CD4-positive, alpha-beta T cell (primary cell): ENCODE measurements at regions not wholly inside any gene's neighbourhood (a gene's known extent, or its start where the extent isn't known, plus 50 kb on each side); places are given as distances from the start of the nearest gene placed in this dataset.

Source experiments
- ATAC-seq: fragments of 200-7000 bp; cut with Tn5 transposase; one replicate; pipeline ENCODE4 v1.10.0; 2022; ENCODE audit warnings: mild to moderate bottlenecking; ENCODE audit not compliant: poor library complexity
- CTCF ChIA-PET: fragments of 350-600 bp; sonication (Branson Sonifier 250); formaldehyde crosslinking; loops from one replicate; lab custom pipeline; 2021; ENCODE audit warnings: antibody characterized with exemption, inconsistent platforms; lab: Charles Lee
- POLR2A ChIA-PET: fragments of 350-600 bp; sonication (Branson Sonifier 250); formaldehyde crosslinking; loops from one replicate; lab custom pipeline; 2021; ENCODE audit warnings: antibody characterized with exemption, inconsistent platforms; lab: Charles Lee
- DNase-seq, 14 experiments: peaks; one replicate each; pipeline ENCODE4 v3.0.0-alpha.2; 2013 to 2020; ENCODE audit warnings: mixed read lengths in 2 of 14
- H3K27ac ChIP-seq, 2 donors: one replicate each; pipeline versions ENCODE4 v1.5.1 to v1.7.0; 2013; ENCODE audit warnings: low read length in 2 of 2, low read depth in 1 of 2, mild to moderate bottlenecking in 1 of 2
- H3K27me3 ChIP-seq, 2 experiments: 1 replicate in 1 of 2; 2 replicates in 1 of 2; pipeline versions ENCODE4 v1.6.1 to v1.7.0; 2013; ENCODE audit warnings: low read length in 2 of 2, control low read depth in 1 of 2, mild to moderate bottlenecking in 1 of 2, moderate library complexity in 1 of 2; ENCODE audit not compliant: insufficient read depth in 2 of 2, control insufficient read depth in 1 of 2
- H3K36me3 ChIP-seq: one replicate; pipeline ENCODE4 v1.6.1; 2013; ENCODE audit warnings: low read length, control low read depth; ENCODE audit not compliant: insufficient read depth
- H3K4me1 ChIP-seq: one replicate; pipeline ENCODE4 v1.6.1; 2013; ENCODE audit warnings: low read length, control low read depth; ENCODE audit not compliant: insufficient read depth
- H3K4me3 ChIP-seq: one replicate; pipeline ENCODE4 v1.5.1; 2013; ENCODE audit warnings: mild to moderate bottlenecking, low read length, moderate library complexity
- H3K9me3 ChIP-seq, 2 experiments: 1 replicate in 1 of 2; 2 replicates in 1 of 2; pipeline versions ENCODE4 v1.6.1 to v1.7.0; 2013; ENCODE audit warnings: low read length in 2 of 2, mild to moderate bottlenecking in 2 of 2, control low read depth in 1 of 2, moderate library complexity in 1 of 2; ENCODE audit not compliant: control insufficient read depth in 1 of 2, insufficient read depth in 1 of 2
- H3K27ac Mint-ChIP-seq: one replicate; pipeline ENCODE4 v1.8.0; 2020; ENCODE audit warnings: mixed read lengths
- H3K27me3 Mint-ChIP-seq: one replicate; pipeline ENCODE4 v1.8.0; 2021; ENCODE audit warnings: mixed read lengths
- H3K36me3 Mint-ChIP-seq: one replicate; pipeline ENCODE4 v1.8.0; 2021; ENCODE audit warnings: low read depth, mixed read lengths
- H3K4me1 Mint-ChIP-seq: one replicate; pipeline ENCODE4 v1.8.0; 2021; ENCODE audit warnings: low read depth, mixed read lengths
- H3K4me3 Mint-ChIP-seq: one replicate; pipeline ENCODE4 v1.8.0; 2020; ENCODE audit warnings: mild to moderate bottlenecking, mixed read lengths
- H3K9me3 Mint-ChIP-seq: one replicate; pipeline ENCODE4 v1.8.0; 2020; ENCODE audit warnings: mixed read lengths
- intact Hi-C, 2 experiments: fragments of 100-400 bp; cut with DNase I in 1 of 2; cut with micrococcal nuclease in 1 of 2; formaldehyde crosslinking; loops; one replicate each; pipeline versions ENCODE4 v1.15.1 to v1.9.0; 2023 to 2025; cut with DNase I, micrococcal nuclease
- TF ChIP-seq, protein P1 (sequence below): fragments of 200-600 bp; IDR thresholded peaks from one replicate; pipeline ENCODE4 v1.8.0; 2022; ENCODE audit warnings: antibody characterized with exemption, mild to moderate bottlenecking

DNA sequence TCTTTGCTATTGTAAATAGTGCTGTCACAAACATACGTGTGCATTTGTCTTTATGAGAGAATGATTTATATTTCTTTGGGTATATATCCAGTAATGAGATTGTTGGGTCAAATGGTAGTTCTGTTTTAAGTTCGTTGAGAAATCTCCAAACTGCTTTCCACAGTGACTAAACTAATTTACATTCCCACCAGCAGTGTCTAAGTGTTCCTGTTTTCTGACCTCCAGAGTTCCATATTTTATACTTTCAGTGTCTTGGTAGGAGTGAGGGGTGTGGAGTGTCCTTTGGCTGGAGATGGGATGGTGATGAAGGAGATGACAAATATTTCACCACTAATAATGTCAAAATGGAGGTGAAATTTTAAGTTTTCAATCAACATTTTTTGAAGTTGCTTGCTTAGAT, 86.4 kb downstream of the DACT1 start:
- Mint-ChIP-seq H3K4me3 (no peak overlapping the region), H3K36me3 (no peaks in the 10 kb centered on the region), H3K27ac (no peak overlapping the region), H3K9me3 (no peaks in the 10 kb centered on the region), H3K4me1 (no peaks in the 10 kb centered on the region), H3K27me3 (peaks cover 4% of the 10 kb centered on the region)
- no peaks in the 10 kb centered on the region for H3K4me1 ChIP-seq
- ChIA-PET POLR2A (no interaction called here), CTCF (no interaction called here)
- no peak overlapping the region for H3K4me3 ChIP-seq
- no peak overlapping the region for H3K27ac ChIP-seq
- ATAC-seq, result no peak
- no peaks in the 10 kb centered on the region for H3K36me3 ChIP-seq
- no peak for DNase-seq
- intact Hi-C loops, result no loop called here
- TF ChIP-seq, protein P1, sequence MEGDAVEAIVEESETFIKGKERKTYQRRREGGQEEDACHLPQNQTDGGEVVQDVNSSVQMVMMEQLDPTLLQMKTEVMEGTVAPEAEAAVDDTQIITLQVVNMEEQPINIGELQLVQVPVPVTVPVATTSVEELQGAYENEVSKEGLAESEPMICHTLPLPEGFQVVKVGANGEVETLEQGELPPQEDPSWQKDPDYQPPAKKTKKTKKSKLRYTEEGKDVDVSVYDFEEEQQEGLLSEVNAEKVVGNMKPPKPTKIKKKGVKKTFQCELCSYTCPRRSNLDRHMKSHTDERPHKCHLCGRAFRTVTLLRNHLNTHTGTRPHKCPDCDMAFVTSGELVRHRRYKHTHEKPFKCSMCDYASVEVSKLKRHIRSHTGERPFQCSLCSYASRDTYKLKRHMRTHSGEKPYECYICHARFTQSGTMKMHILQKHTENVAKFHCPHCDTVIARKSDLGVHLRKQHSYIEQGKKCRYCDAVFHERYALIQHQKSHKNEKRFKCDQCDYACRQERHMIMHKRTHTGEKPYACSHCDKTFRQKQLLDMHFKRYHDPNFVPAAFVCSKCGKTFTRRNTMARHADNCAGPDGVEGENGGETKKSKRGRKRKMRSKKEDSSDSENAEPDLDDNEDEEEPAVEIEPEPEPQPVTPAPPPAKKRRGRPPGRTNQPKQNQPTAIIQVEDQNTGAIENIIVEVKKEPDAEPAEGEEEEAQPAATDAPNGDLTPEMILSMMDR, result no peak
- H3K27me3 ChIP-seq, result no peaks in the 10 kb centered on the region
- no peaks in the 10 kb centered on the region for H3K9me3 ChIP-seq

DNA sequence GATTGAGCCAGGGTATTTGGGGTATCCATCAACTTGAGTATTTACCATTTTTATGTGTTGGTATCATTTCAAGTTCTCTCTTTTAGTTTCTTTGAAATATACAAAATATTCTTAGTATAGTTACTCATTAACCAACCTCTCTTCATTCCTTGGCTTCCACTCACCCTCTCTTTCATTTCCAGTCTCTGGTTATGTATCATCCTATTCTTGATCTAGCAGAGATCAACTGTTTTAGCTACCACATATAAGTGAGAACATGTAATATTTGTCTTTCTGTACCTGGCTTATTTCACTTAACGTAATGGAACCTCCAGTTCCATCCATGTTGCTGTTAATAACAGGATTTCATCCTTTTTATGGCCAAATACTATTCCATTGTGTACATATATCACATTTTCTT, 86.9 kb downstream of the DACT1 start:
- ChIA-PET CTCF (no interaction called here), POLR2A (no interaction called here)
- Mint-ChIP-seq H3K4me3 (no peak overlapping the region), H3K36me3 (no peaks in the 10 kb centered on the region), H3K4me1 (no peaks in the 10 kb centered on the region), H3K27ac (no peak overlapping the region), H3K27me3 (peaks cover 2% of the 10 kb centered on the region), H3K9me3 (no peaks in the 10 kb centered on the region)
- Histone ChIP-seq H3K4me1 (no peaks in the 10 kb centered on the region), H3K36me3 (no peaks in the 10 kb centered on the region), H3K27me3 (no peaks in the 10 kb centered on the region), H3K4me3 (no peak overlapping the region), H3K27ac (no peak overlapping the region), H3K9me3 (no peaks in the 10 kb centered on the region)
- intact Hi-C loops, result no loop called here
- TF ChIP-seq, protein P1, result no peak
- DNase-seq (no peak), ATAC-seq (no peak)

DNA sequence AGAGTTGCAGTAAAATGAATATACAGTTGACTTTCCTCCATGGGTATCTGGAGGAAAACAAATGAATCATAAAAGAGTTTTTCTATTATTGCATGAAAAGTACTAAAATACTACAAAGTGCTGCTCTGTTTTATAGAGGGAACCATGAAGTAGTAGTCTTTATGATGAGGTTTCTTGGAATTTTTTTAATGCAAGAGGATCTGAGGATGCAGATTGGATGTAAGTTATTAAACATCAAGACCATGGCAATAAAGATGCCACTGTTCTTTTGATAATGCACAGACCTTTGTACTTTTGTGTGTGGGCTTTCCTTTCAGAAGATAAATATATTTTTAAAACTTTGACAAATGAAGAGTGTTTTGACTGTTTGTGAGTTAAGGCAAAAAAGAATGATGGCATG, 87.5 kb downstream of the DACT1 start:
- ChIA-PET POLR2A (no interaction called here), CTCF (no interaction called here)

More for the DNA sequence above, 87.5 kb downstream of the DACT1 start:
- H3K9me3 ChIP-seq, result no peaks in the 10 kb centered on the region
- H3K27ac ChIP-seq, result no peak overlapping the region
- Mint-ChIP-seq H3K27me3 (no peaks in the 10 kb centered on the region), H3K27ac (no peak overlapping the region), H3K4me1 (no peaks in the 10 kb centered on the region), H3K36me3 (no peaks in the 10 kb centered on the region), H3K4me3 (no peak overlapping the region), H3K9me3 (no peaks in the 10 kb centered on the region)
- H3K4me1 ChIP-seq, result no peaks in the 10 kb centered on the region
- intact Hi-C loops, result no loop called here
- DNase-seq (no peak), ATAC-seq (no peak)
- H3K36me3 ChIP-seq, result no peaks in the 10 kb centered on the region
- no peaks in the 10 kb centered on the region for H3K27me3 ChIP-seq
- TF ChIP-seq, protein P1, result no peak
- H3K4me3 ChIP-seq, result no peak overlapping the region
